AG04450 (cell line): ENCODE measurements at regions not wholly inside any gene's neighbourhood (a gene's known extent, or its start where the extent isn't known, plus 50 kb on each side); places are given as distances from the start of the nearest gene placed in this dataset.

Experiments used
- CTCF ChIA-PET: fragments of 300-600, 350-600 bp; formaldehyde crosslinking; extraction: SDS; loops from one replicate; lab custom pipeline; 2022; ENCODE audit warnings: antibody characterized with exemption, inconsistent platforms; lab: Charles Lee
- POLR2A ChIA-PET: fragments of 350-600 bp; formaldehyde crosslinking; extraction: SDS; loops from one replicate; lab custom pipeline; 2021; ENCODE audit warnings: antibody characterized with exemption, inconsistent platforms; lab: Yijun Ruan, JAX
- DNase-seq: peaks from one replicate; pipeline ENCODE4 v3.0.0-alpha.2; 2011; ENCODE audit warnings: low read depth, low spot score
- H3K27ac ChIP-seq: one replicate; pipeline ENCODE4 v1.5.1; 2012; ENCODE audit warnings: low read depth, low read length, control low read depth
- H3K27me3 ChIP-seq: one replicate; pipeline ENCODE4 v1.6.0; 2012; ENCODE audit warnings: low read length; ENCODE audit not compliant: control insufficient read depth, insufficient read depth
- H3K4me3 ChIP-seq: 2 replicates; pipeline ENCODE4 v1.5.1; 2011; ENCODE audit warnings: mild to moderate bottlenecking, low read depth, low read length, control low read depth
- H3K9me3 ChIP-seq: 2 replicates; pipeline ENCODE4 v1.5.1; 2012; ENCODE audit warnings: low read length; ENCODE audit not compliant: control insufficient read depth, insufficient read depth
- TF ChIP-seq, protein P1 (sequence below): IDR thresholded peaks from 2 replicates; pipeline ENCODE4 v1.5.1; 2011; ENCODE audit warnings: low read depth, low read length, control low read depth, inconsistent platforms

DNA sequence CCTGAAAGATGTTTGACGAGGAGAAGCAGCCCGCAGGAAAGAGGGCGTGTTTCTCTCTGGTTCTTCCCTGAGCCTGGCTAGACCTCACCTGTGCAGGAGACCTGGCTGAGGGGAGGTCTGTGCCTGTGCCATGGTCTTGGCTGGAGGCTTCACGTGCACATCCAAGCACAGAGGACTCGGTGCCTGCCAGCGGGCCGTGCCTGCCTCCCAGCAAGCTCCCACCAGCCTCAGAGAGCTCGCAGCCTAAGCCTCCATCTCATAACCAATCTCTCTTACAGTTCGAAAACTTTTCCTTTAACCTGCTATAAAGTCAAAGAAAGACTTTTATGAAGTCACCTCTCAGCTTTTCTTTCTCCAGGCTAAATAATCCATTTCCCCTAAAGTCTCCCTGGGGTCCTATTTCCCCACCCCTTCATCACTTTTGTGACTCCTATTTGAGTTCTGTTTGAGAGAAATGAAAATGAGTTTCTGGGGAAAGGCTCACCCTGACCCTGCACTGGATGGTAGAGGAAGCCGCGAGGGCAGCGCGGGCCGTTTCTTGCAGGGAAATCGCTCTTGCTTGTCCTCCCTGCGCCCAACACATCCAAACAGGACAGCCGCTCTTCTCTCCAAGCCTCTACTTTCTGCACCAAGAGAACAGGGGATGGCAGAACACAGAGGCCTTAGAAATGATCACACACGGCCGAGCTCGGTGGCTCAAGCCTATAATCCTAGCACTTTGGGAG is 521.0 kb downstream of the SOX11 start:
- DNase-seq: no peak
- Histone ChIP-seq H3K27ac (no peak overlapping the region), H3K9me3 (no peaks in the 10 kb centered on the region), H3K27me3 (no peaks in the 10 kb centered on the region), H3K4me3 (no peak overlapping the region)
- TF ChIP-seq, protein P1, sequence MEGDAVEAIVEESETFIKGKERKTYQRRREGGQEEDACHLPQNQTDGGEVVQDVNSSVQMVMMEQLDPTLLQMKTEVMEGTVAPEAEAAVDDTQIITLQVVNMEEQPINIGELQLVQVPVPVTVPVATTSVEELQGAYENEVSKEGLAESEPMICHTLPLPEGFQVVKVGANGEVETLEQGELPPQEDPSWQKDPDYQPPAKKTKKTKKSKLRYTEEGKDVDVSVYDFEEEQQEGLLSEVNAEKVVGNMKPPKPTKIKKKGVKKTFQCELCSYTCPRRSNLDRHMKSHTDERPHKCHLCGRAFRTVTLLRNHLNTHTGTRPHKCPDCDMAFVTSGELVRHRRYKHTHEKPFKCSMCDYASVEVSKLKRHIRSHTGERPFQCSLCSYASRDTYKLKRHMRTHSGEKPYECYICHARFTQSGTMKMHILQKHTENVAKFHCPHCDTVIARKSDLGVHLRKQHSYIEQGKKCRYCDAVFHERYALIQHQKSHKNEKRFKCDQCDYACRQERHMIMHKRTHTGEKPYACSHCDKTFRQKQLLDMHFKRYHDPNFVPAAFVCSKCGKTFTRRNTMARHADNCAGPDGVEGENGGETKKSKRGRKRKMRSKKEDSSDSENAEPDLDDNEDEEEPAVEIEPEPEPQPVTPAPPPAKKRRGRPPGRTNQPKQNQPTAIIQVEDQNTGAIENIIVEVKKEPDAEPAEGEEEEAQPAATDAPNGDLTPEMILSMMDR: no peak
- ChIA-PET POLR2A (no interaction called here), CTCF (interaction anchor here (0.6 kb wide), 1 partner anchor 45 kb away, joined by 4 read pairs; no protein-coding TSS in a partner anchor)

DNA sequence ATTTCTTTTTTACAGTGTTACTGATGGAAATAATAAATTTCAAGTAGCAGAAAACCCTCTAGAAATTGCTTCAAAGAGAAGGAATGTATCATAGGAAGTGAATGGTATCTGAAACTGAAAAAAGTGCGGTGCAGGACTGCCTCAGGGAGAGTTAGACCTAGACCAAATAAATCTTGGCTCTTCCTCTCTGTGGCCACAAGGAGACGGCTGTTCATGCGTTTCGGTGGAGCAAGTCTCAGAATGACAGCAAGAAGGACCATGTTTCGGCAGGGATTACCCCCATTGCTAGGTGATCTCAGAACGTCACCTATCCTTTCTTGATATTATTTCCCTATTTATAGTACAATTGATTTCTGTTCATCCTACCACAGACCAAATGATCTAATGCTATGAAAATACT is 522.3 kb downstream of the SOX11 start:
- CTCF ChIA-PET: no interaction called here
- Histone ChIP-seq H3K27ac (no peak overlapping the region), H3K9me3 (no peaks in the 10 kb centered on the region), H3K4me3 (no peak overlapping the region), H3K27me3 (no peaks in the 10 kb centered on the region)
- TF ChIP-seq, protein P1: no peak
- POLR2A ChIA-PET: no interaction called here
- no peak for DNase-seq

DNA sequence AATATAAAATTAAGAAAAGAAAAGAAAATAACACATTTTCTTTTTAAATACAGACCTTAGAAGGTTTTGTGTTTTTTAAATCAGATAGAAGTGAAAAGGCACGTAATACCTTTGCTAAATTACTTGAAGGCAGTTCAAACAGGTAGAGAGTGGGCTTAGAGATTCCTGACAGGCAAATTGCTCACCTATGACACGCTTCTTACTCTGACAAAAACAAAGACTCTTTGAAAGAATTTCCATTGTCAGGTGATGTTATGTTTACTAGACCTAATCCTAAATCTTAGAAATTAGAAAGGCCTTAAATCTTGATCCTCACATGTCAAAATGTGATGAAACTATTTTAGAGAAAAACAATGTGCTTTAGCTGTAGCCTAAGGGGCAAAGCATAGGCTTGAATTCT is 522.9 kb downstream of the SOX11 start:
- ChIA-PET CTCF (interaction anchor here (0.5 kb wide), 1 partner anchor 13 kb away, joined by 3 read pairs; no protein-coding TSS in a partner anchor), POLR2A (no interaction called here)
- DNase-seq: no peak
- no peaks in the 10 kb centered on the region for H3K27me3 ChIP-seq
- no peak overlapping the region for H3K4me3 ChIP-seq
- TF ChIP-seq, protein P1: no peak
- no peak overlapping the region for H3K27ac ChIP-seq
- H3K9me3 ChIP-seq: no peaks in the 10 kb centered on the region

DNA sequence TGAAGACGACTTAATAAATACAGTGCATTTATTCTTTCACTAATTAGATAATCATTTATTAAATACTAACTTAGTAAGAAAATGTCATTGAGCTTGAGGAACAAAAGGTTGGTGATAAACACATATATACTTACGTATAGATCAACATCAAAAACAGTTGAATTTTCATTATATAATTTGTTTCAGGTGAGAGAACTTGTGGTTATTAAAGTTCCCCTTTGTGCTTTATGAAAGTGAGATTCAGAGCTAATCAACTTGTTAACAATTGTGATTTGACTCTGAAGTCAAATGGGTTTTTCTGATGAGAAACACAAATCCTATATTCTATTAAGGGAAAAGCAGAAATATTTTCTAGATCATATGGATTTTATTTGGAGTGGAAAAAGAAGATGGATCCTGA is 524.0 kb downstream of the SOX11 start:
- H3K27ac ChIP-seq: no peak overlapping the region
- ChIA-PET POLR2A (no interaction called here), CTCF (no interaction called here)

DNA sequence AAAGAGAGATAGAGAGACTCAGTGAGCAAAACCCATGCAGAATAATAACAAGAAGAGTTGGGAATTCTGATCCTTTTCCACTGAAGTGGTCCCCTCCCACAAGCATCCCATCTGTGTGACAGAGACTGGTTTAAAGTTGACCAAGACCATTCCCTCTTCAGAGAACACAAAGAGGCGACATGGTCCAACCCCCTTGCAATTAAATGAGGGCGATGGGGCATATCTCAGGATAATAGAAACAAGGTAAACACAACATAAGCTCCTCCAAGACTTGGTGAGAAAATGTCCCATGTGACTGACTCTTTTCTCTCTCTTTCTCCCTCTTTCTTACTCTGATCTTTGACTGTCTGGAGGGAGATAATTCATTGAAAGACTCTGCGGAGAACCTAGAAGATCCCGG is 526.7 kb downstream of the SOX11 start:
- H3K9me3 ChIP-seq: no peaks in the 10 kb centered on the region
- no peak for DNase-seq
- H3K27me3 ChIP-seq: no peaks in the 10 kb centered on the region
- CTCF ChIA-PET: no interaction called here
- no peak overlapping the region for H3K27ac ChIP-seq
- H3K4me3 ChIP-seq: no peak overlapping the region
- TF ChIP-seq, protein P1: no peak
- POLR2A ChIA-PET: no interaction called here

More for the DNA sequence above, 524.0 kb downstream of the SOX11 start:
- DNase-seq: no peak
- Histone ChIP-seq H3K4me3 (no peak overlapping the region), H3K27me3 (no peaks in the 10 kb centered on the region), H3K9me3 (no peaks in the 10 kb centered on the region)
- TF ChIP-seq, protein P1: no peak
